Left colon (tissue), 2 donors: ENCODE measurements at regions not wholly inside any gene's neighbourhood (a gene's known extent, or its start where the extent isn't known, plus 50 kb on each side); places are given as distances from the start of the nearest gene placed in this dataset.

Experiments used
- ATAC-seq: fragments of 200-7000 bp; cut with Tn5 transposase; one replicate; pipeline ENCODE4 v1.9.1; 2020; ENCODE audit warnings: mild to moderate bottlenecking, moderate library complexity
- DNase-seq, 2 donors: peaks; one replicate each; pipeline ENCODE4 v3.0.0-alpha.2; 2020
- intact Hi-C, 2 donors: fragments of 100-400 bp; cut with DNase I in 1 of 2; cut with micrococcal nuclease in 1 of 2; formaldehyde crosslinking; loops; one replicate each; pipeline versions ENCODE4 v1.11.2 to v1.14.0; 2022; cut with DNase I, micrococcal nuclease
- donor health status: DM: no; HTN: no; CAD: no.
- donor health status: DM: yes; HTN: yes; CAD: no.

- intact Hi-C loops: no loop called here
- no peak for ATAC-seq
- DNase-seq: no peak
Observed at GRCh38 chr17:74070998-74071679, 132.3 kb upstream of the RPL38 start.

GRCh38 chr17:74072340-74072739 lies 131.1 kb upstream of the RPL38 start:
- DNase-seq (no peak), ATAC-seq (no peak)
- intact Hi-C loops: no loop called here

GRCh38 chr17:74076446-74076845 lies 127.0 kb upstream of the RPL38 start:
- intact Hi-C loops: no loop called here
- DNase-seq: no peak
- ATAC-seq: no peak

GRCh38 chr17:74077231-74077630 lies 126.2 kb upstream of the RPL38 start:
- DNase-seq: no peak
- intact Hi-C loops: no loop called here
- ATAC-seq: no peak

GRCh38 chr17:74078363-74078941 lies 125.0 kb upstream of the RPL38 start:
- intact Hi-C loops: no loop called here

GRCh38 chr17:74079537-74080300 lies 123.8 kb upstream of the RPL38 start:
- DNase-seq (no peak), ATAC-seq (no peak)
- intact Hi-C loops: no loop called here

More at GRCh38 chr17:74078363-74078941, 125.0 kb upstream of the RPL38 start:
- no peak for DNase-seq
- ATAC-seq: no peak

- no peak for ATAC-seq
- DNase-seq: no peak
- intact Hi-C loops: no loop called here
Observed at GRCh38 chr17:74080656-74081582, 122.6 kb upstream of the RPL38 start.

- ATAC-seq (no peak), DNase-seq (no peak)
- intact Hi-C loops: no loop called here
Observed at GRCh38 chr17:74082886-74083285, 120.6 kb upstream of the RPL38 start.

GRCh38 chr17:74083321-74083720 lies 120.2 kb upstream of the RPL38 start:
- ATAC-seq: no peak
- DNase-seq: no peak
- intact Hi-C loops: no loop called here

GRCh38 chr17:74085434-74085833 lies 118.0 kb upstream of the RPL38 start:
- ATAC-seq (no peak), DNase-seq (no peak)
- intact Hi-C loops: no loop called here

- no peak for ATAC-seq
- DNase-seq: no peak
- intact Hi-C loops: no loop called here
Observed at GRCh38 chr17:74087002-74087585, 116.4 kb upstream of the RPL38 start.

GRCh38 chr17:74088285-74088933 lies 115.1 kb upstream of the RPL38 start:
- intact Hi-C loops: no loop called here
- ATAC-seq (no peak), DNase-seq (no peak)

- DNase-seq: no peak
- intact Hi-C loops: no loop called here
- ATAC-seq: no peak
Observed at GRCh38 chr17:74088934-74089329, 114.5 kb upstream of the RPL38 start.

- no peak for ATAC-seq
- DNase-seq: no peak
- intact Hi-C loops: no loop called here
Observed at GRCh38 chr17:74089380-74089779, 114.1 kb upstream of the RPL38 start.

GRCh38 chr17:74089869-74090464 lies 113.5 kb upstream of the RPL38 start:
- DNase-seq (peak; percentile 48 to 77), ATAC-seq (peak; percentile 54)
- intact Hi-C loops: no loop called here

- no peak for DNase-seq
- ATAC-seq: no peak
- intact Hi-C loops: no loop called here
Observed at GRCh38 chr17:74094651-74095050, 108.8 kb upstream of the RPL38 start.

- intact Hi-C loops: no loop called here
- DNase-seq: no peak
- no peak for ATAC-seq
Observed at GRCh38 chr17:74096456-74096855, 107.0 kb upstream of the RPL38 start.
